ENCODE measurements at regions not wholly inside any gene's neighbourhood (a gene's known extent, or its start where the extent isn't known, plus 50 kb on each side); places are given as distances from the start of the nearest gene placed in this dataset.

- Histone ChIP-seq H3K4me3 (no peak overlapping the region), H3K9me3 (peaks cover 0 to 6% of the 10 kb centered on the region in 2 donors), H3K27me3 (no peaks in the 10 kb centered on the region), H3K4me1 (no peaks in the 10 kb centered on the region), H3K36me3 (no peaks in the 10 kb centered on the region), H3K27ac (no peak overlapping the region)
- TF ChIP-seq POLR2AphosphoS5 (IDR thresholded peaks at IDR 0.05): no peak
- no peak for TF ChIP-seq POLR2A (IDR thresholded peaks at IDR 0.05)
- TF ChIP-seq CTCF (IDR thresholded peaks at IDR 0.05): no peak
- intact Hi-C loops (cut with DNase I; ENCODE audit: low total_unique reads): no loop called here
- DNase-seq (ENCODE audit: low spot score in 2 of 2): no peak
Measured at GRCh38 chr4:35556387-35556786, 687.9 kb downstream of the ARAP2 start.

GRCh38 chr4:35559559-35560365 is 684.6 kb downstream of the ARAP2 start:
- Histone ChIP-seq H3K27me3 (no peaks in the 10 kb centered on the region), H3K4me3 (no peak overlapping the region), H3K36me3 (no peaks in the 10 kb centered on the region), H3K9me3 (peaks cover 0 to 6% of the 10 kb centered on the region in 2 donors), H3K4me1 (no peaks in the 10 kb centered on the region), H3K27ac (no peak overlapping the region)
- TF ChIP-seq POLR2AphosphoS5 (IDR thresholded peaks at IDR 0.05) (no peak), CTCF (IDR thresholded peaks at IDR 0.05) (no peak), POLR2A (IDR thresholded peaks at IDR 0.05) (no peak)
- intact Hi-C loops (cut with DNase I; ENCODE audit: low total_unique reads): no loop called here
- DNase-seq (ENCODE audit: low spot score in 2 of 2): no peak

- H3K36me3 ChIP-seq: no peaks in the 10 kb centered on the region
- H3K4me1 ChIP-seq: no peaks in the 10 kb centered on the region
- H3K4me3 ChIP-seq: no peak overlapping the region
- DNase-seq (ENCODE audit: low spot score in 2 of 2): no peak
- intact Hi-C loops (cut with DNase I; ENCODE audit: low total_unique reads): no loop called here
- no peak for TF ChIP-seq CTCF (IDR thresholded peaks at IDR 0.05)
- TF ChIP-seq POLR2A (IDR thresholded peaks at IDR 0.05): no peak
- no peak for TF ChIP-seq POLR2AphosphoS5 (IDR thresholded peaks at IDR 0.05)
- H3K9me3 ChIP-seq: peaks cover 0 to 6% of the 10 kb centered on the region in 2 donors
- no peaks in the 10 kb centered on the region for H3K27me3 ChIP-seq
- no peak overlapping the region for H3K27ac ChIP-seq
Measured at GRCh38 chr4:35562861-35563260, 681.5 kb downstream of the ARAP2 start.

- Histone ChIP-seq H3K27ac (no peak overlapping the region), H3K36me3 (no peaks in the 10 kb centered on the region), H3K4me3 (no peak overlapping the region), H3K27me3 (no peaks in the 10 kb centered on the region), H3K4me1 (no peaks in the 10 kb centered on the region), H3K9me3 (no peaks in the 10 kb centered on the region)
- intact Hi-C loops (cut with DNase I; ENCODE audit: low total_unique reads): no loop called here
- no peak for TF ChIP-seq CTCF (IDR thresholded peaks at IDR 0.05)
- no peak for TF ChIP-seq POLR2A (IDR thresholded peaks at IDR 0.05)
- no peak for TF ChIP-seq POLR2AphosphoS5 (IDR thresholded peaks at IDR 0.05)
- DNase-seq (ENCODE audit: low spot score in 2 of 2): no peak
Measured at GRCh38 chr4:35565640-35566039, 678.7 kb downstream of the ARAP2 start.

- DNase-seq (ENCODE audit: low spot score in 2 of 2): no peak
- TF ChIP-seq POLR2A (IDR thresholded peaks at IDR 0.05) (no peak), CTCF (IDR thresholded peaks at IDR 0.05) (no peak), POLR2AphosphoS5 (IDR thresholded peaks at IDR 0.05) (no peak)
- intact Hi-C loops (cut with DNase I; ENCODE audit: low total_unique reads): no loop called here
- Histone ChIP-seq H3K27me3 (no peaks in the 10 kb centered on the region), H3K27ac (no peak overlapping the region), H3K4me3 (no peak overlapping the region), H3K9me3 (no peaks in the 10 kb centered on the region), H3K36me3 (no peaks in the 10 kb centered on the region), H3K4me1 (no peaks in the 10 kb centered on the region)
Measured at GRCh38 chr4:35591035-35591434, 653.3 kb downstream of the ARAP2 start.
